Pancreas (tissue), 10 donors: ENCODE measurements at regions not wholly inside any gene's neighbourhood (a gene's known extent, or its start where the extent isn't known, plus 50 kb on each side); places are given as distances from the start of the nearest gene placed in this dataset.
A peak's percentile ranks its signal among the peaks of the same experiment; 100 is the strongest.

Source experiments
- ATAC-seq, 4 donors: fragments of 200-7000 bp; cut with Tn5 transposase; one replicate each; pipeline versions ENCODE4 v1.8.0 to v1.9.1; 2020; ENCODE audit warnings: mild to moderate bottlenecking in 4 of 4, moderate library complexity in 4 of 4
- DNase-seq, 6 donors: peaks; one replicate each; pipeline ENCODE4 v3.0.0-alpha.2; 2020
- FAIRE-seq: peaks from 2 replicates; lab custom pipeline; 2012; peaks lifted over from hg19 to GRCh38; lab: Jason Lieb, UNC
- H3K27ac ChIP-seq, 4 donors: fragments of 200-600 bp; sonication (generic); 1 replicate in 3 of 4; 2 replicates in 1 of 4; pipeline versions ENCODE4 v1.5.0 to v1.8.0; 2020
- H3K27me3 ChIP-seq, 4 donors: fragments of 200-600 bp; one replicate each; pipeline ENCODE4 v1.8.0; 2021
- H3K36me3 ChIP-seq, 3 donors: fragments of 200-600 bp; sonication (generic) in 1 of 3; one replicate each; pipeline versions ENCODE4 v1.5.0 to v1.8.0; 2020 to 2021
- H3K4me1 ChIP-seq, 3 donors: fragments of 200-600 bp; one replicate each; pipeline ENCODE4 v1.8.0; 2021
- H3K4me3 ChIP-seq, 4 donors: fragments of 200-600 bp; sonication (generic) in 2 of 4; one replicate each; pipeline versions ENCODE4 v1.5.0 to v1.8.0; 2020 to 2021
- H3K9me3 ChIP-seq, 4 donors: fragments of 200-600 bp; one replicate each; pipeline ENCODE4 v1.8.0; 2021
- CTCF ChIP-seq, 4 donors: fragments of 200-600 bp; sonication (generic) in 3 of 4; IDR thresholded peaks; one replicate each; pipeline versions ENCODE4 v1.5.0 to v1.8.0; 2021; ENCODE audit warnings: antibody characterized with exemption in 4 of 4
- WGBS, 2 donors: extraction: QIAGEN DNeasy Blood & Tissue Kit; methylation state at CpG; one replicate each; pipeline ENCODE4 v1.1.7; 2013; 5-methylcytosine and 5-hydroxymethylcytosine counted together
- intact Hi-C, 3 donors: fragments of 100-400 bp; cut with DNase I; formaldehyde crosslinking; loops; one replicate each; pipeline versions ENCODE4 v1.11.1 to v1.14.2; 2022
- donor health status: healthy with polysubstance abuse.
- donor health status: DM: no; HTN: no; CAD: no; lungs with moderate emphysema.
- donor health status: DM: no; HTN: no; CAD: no.
- donor health status: control.
- donor health status: control.
- donor health status: Bipolar disorder and iron deficiency.
- donor health status: DM: yes; HTN: yes; CAD: no.
- donor health status: DM: no; HTN: no; CAD: no.
- donor health status: DM: no; HTN: no; CAD: no.
- donor health status: DM: yes; HTN: yes; CAD: no.

DNA sequence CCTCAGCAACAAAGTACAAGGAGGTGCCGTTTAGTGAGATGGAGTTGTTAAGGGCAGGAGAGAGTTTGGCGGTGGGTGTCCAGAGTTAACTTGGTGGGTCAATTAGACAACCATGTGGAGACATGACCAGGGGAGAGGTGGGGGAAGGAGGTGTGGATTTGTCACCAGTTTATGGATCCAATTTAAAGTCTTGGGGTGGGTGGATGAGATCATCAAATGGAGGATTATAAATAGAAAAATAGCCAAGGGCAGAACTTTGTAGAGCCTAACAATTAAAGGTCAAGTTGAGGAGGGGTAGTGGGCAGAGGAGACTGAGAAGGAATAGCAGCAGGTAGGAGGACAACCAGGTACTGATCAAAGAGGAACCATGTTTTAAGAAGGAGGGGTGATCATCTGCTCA, 108.7 kb upstream of the IL12B start:
- H3K4me1 ChIP-seq = no peaks in the 10 kb centered on the region
- intact Hi-C loops = no loop called here
- no peak for TF ChIP-seq CTCF (IDR thresholded peaks at IDR 0.05)
- no peaks in the 10 kb centered on the region for H3K27me3 ChIP-seq
- ATAC-seq (no peak), DNase-seq (no peak), FAIRE-seq (no peak)
- H3K27ac ChIP-seq = no peak overlapping the region
- H3K9me3 ChIP-seq = no peaks in the 10 kb centered on the region
- WGBS, 2 donors = 83 to 87% methylated on average over 2 of the region's 2 CpGs
- no peak overlapping the region for H3K4me3 ChIP-seq
- H3K36me3 ChIP-seq = no peaks in the 10 kb centered on the region

- no peak for FAIRE-seq
- H3K4me1 ChIP-seq = no peaks in the 10 kb centered on the region
Measured at GRCh38 chr5:159440235-159440634, 109.9 kb upstream of the IL12B start.

GRCh38 chr5:159440968-159441367, 110.7 kb upstream of the IL12B start:
- no peak for FAIRE-seq

More at GRCh38 chr5:159440235-159440634, 109.9 kb upstream of the IL12B start:
- ATAC-seq (no peak), DNase-seq (no peak)
- Histone ChIP-seq H3K27me3 (no peaks in the 10 kb centered on the region), H3K9me3 (no peaks in the 10 kb centered on the region), H3K4me3 (no peak overlapping the region), H3K27ac (no peak overlapping the region), H3K36me3 (no peaks in the 10 kb centered on the region)
- 71 to 73% methylated on average over 7 of the region's 7 CpGs for WGBS, 2 donors
- no peak for TF ChIP-seq CTCF (IDR thresholded peaks at IDR 0.05)
- intact Hi-C loops = loop anchor here in 1 of 3 donors (10.0 kb wide), 1 partner anchor 545 kb away; no protein-coding TSS in a partner anchor

GRCh38 chr5:159441441-159441840, 111.2 kb upstream of the IL12B start:
- Histone ChIP-seq H3K27ac (no peak overlapping the region), H3K4me3 (no peak overlapping the region), H3K27me3 (no peaks in the 10 kb centered on the region), H3K9me3 (no peaks in the 10 kb centered on the region), H3K4me1 (no peaks in the 10 kb centered on the region), H3K36me3 (no peaks in the 10 kb centered on the region)
- WGBS, 2 donors = 23 to 27% methylated on average over 3 of the region's 3 CpGs
- intact Hi-C loops = loop anchor here in 1 of 3 donors (10.0 kb wide), 1 partner anchor 543 kb away; no protein-coding TSS in a partner anchor
- peak in 2 of 6 donors; percentile 12 to 38 for DNase-seq
- no peak for FAIRE-seq
- ATAC-seq = peak in 2 of 4 donors; percentile 52 to 55
- TF ChIP-seq CTCF (IDR thresholded peaks at IDR 0.05) = no peak

More at GRCh38 chr5:159440968-159441367, 110.7 kb upstream of the IL12B start:
- Histone ChIP-seq H3K27ac (no peak overlapping the region), H3K4me3 (no peak overlapping the region), H3K36me3 (no peaks in the 10 kb centered on the region), H3K4me1 (no peaks in the 10 kb centered on the region), H3K9me3 (no peaks in the 10 kb centered on the region), H3K27me3 (no peaks in the 10 kb centered on the region)
- no peak for ATAC-seq
- intact Hi-C loops = loop anchor here in 1 of 3 donors (10.0 kb wide), 1 partner anchor 544 kb away; no protein-coding TSS in a partner anchor
- DNase-seq = no peak
- 58 to 66% methylated on average over 4 of the region's 4 CpGs for WGBS, 2 donors
- TF ChIP-seq CTCF (IDR thresholded peaks at IDR 0.05) = no peak

GRCh38 chr5:159442206-159442850, 112.0 kb upstream of the IL12B start:
- H3K36me3 ChIP-seq = no peaks in the 10 kb centered on the region
- TF ChIP-seq CTCF (IDR thresholded peaks at IDR 0.05) = no peak
- FAIRE-seq (no peak), DNase-seq (no peak), ATAC-seq (no peak)
- no peaks in the 10 kb centered on the region for H3K27me3 ChIP-seq
- no peaks in the 10 kb centered on the region for H3K4me1 ChIP-seq
- no peaks in the 10 kb centered on the region for H3K9me3 ChIP-seq
- WGBS, 2 donors = 35 to 39% methylated on average over 12 of the region's 12 CpGs
- intact Hi-C loops = loop anchor here in 1 of 3 donors (10.0 kb wide), 1 partner anchor 542 kb away; no protein-coding TSS in a partner anchor
- H3K4me3 ChIP-seq = no peak overlapping the region
- H3K27ac ChIP-seq = no peak overlapping the region
